Activated T-cell treated with anti-CD3 and anti-CD28 coated beads, Interleukin-2, amount 50 U/mL, for 4 hours (primary cell): ENCODE measurements at regions not wholly inside any gene's neighbourhood (a gene's known extent, or its start where the extent isn't known, plus 50 kb on each side); places are given as distances from the start of the nearest gene placed in this dataset.
"Not testable (repeated sequence)": the region's sequence is repeated elsewhere in the genome, so short reads cannot be mapped to it uniquely, and the experiment has no call there.

Experiments
- ATAC-seq, 2 donors: fragments of 200-7000 bp; cut with Tn5 transposase; one replicate each; pipeline ENCODE4 v1.10.0; 2021
- DNase-seq: peaks from one replicate; pipeline ENCODE4 v3.0.0-alpha.2; 2020
- H3K27me3 Mint-ChIP-seq: one replicate; pipeline ENCODE4 v1.8.0; 2021; ENCODE audit warnings: low read depth, mixed read lengths
- H3K36me3 Mint-ChIP-seq: one replicate; pipeline ENCODE4 v1.8.0; 2022; ENCODE audit warnings: mixed read lengths; ENCODE audit not compliant: insufficient read depth
- H3K4me1 Mint-ChIP-seq: one replicate; pipeline ENCODE4 v1.8.0; 2021; ENCODE audit warnings: low read depth, mixed read lengths
- H3K4me3 Mint-ChIP-seq: one replicate; pipeline ENCODE4 v1.8.0; 2021; ENCODE audit warnings: mild to moderate bottlenecking, moderate library complexity, mixed read lengths
- H3K9me3 Mint-ChIP-seq: one replicate; pipeline ENCODE4 v1.8.0; 2021; ENCODE audit warnings: mixed read lengths

GRCh38 chr6:8958894-8959511, 523.7 kb upstream of the SLC35B3 start:
- H3K9me3 Mint-ChIP-seq: no peaks in the 10 kb centered on the region
- no peaks in the 10 kb centered on the region for H3K27me3 Mint-ChIP-seq
- H3K36me3 Mint-ChIP-seq: no peaks in the 10 kb centered on the region
- H3K4me3 Mint-ChIP-seq: no peak overlapping the region
- no peaks in the 10 kb centered on the region for H3K4me1 Mint-ChIP-seq
- ATAC-seq: no peak
- DNase-seq: no peak

GRCh38 chr6:8953310-8953709, 518.0 kb upstream of the SLC35B3 start:
- Mint-ChIP-seq H3K36me3 (no peaks in the 10 kb centered on the region), H3K4me1 (no peaks in the 10 kb centered on the region), H3K9me3 (no peaks in the 10 kb centered on the region), H3K27me3 (peaks cover 2% of the 10 kb centered on the region), H3K4me3 (no peak overlapping the region)
- ATAC-seq (no peak), DNase-seq (no peak)

GRCh38 chr6:8948733-8949132, 513.4 kb upstream of the SLC35B3 start:
- no peak for DNase-seq
- no peak overlapping the region for H3K4me3 Mint-ChIP-seq

GRCh38 chr6:8947900-8948299, 512.6 kb upstream of the SLC35B3 start:
- no peaks in the 10 kb centered on the region for H3K36me3 Mint-ChIP-seq
- no peak for DNase-seq
- H3K9me3 Mint-ChIP-seq: no peaks in the 10 kb centered on the region
- no peaks in the 10 kb centered on the region for H3K4me1 Mint-ChIP-seq
- no peaks in the 10 kb centered on the region for H3K27me3 Mint-ChIP-seq
- no peak for ATAC-seq
- H3K4me3 Mint-ChIP-seq: no peak overlapping the region

More at GRCh38 chr6:8948733-8949132, 513.4 kb upstream of the SLC35B3 start:
- H3K4me1 Mint-ChIP-seq: no peaks in the 10 kb centered on the region
- no peak for ATAC-seq
- H3K9me3 Mint-ChIP-seq: no peaks in the 10 kb centered on the region
- no peaks in the 10 kb centered on the region for H3K36me3 Mint-ChIP-seq
- peaks cover 2% of the 10 kb centered on the region for H3K27me3 Mint-ChIP-seq

GRCh38 chr6:8944548-8944947, 509.2 kb upstream of the SLC35B3 start:
- H3K36me3 Mint-ChIP-seq: no peaks in the 10 kb centered on the region
- H3K4me1 Mint-ChIP-seq: no peaks in the 10 kb centered on the region
- H3K4me3 Mint-ChIP-seq: no peak overlapping the region
- H3K27me3 Mint-ChIP-seq: no peaks in the 10 kb centered on the region
- no peaks in the 10 kb centered on the region for H3K9me3 Mint-ChIP-seq
- ATAC-seq (no peak), DNase-seq (no peak)

GRCh38 chr6:8943073-8943472, 507.7 kb upstream of the SLC35B3 start:
- Mint-ChIP-seq H3K27me3 (no peaks in the 10 kb centered on the region), H3K4me1 (no peaks in the 10 kb centered on the region), H3K4me3 (no peak overlapping the region), H3K36me3 (no peaks in the 10 kb centered on the region), H3K9me3 (no peaks in the 10 kb centered on the region)
- no peak for DNase-seq
- ATAC-seq: no peak

GRCh38 chr6:8941577-8941976, 506.2 kb upstream of the SLC35B3 start:
- Mint-ChIP-seq H3K9me3 (no peaks in the 10 kb centered on the region), H3K4me3 (no peak overlapping the region)

GRCh38 chr6:8940356-8940755, 505.0 kb upstream of the SLC35B3 start:
- no peaks in the 10 kb centered on the region for H3K9me3 Mint-ChIP-seq
- no peaks in the 10 kb centered on the region for H3K4me1 Mint-ChIP-seq
- DNase-seq (no peak), ATAC-seq (no peak)
- H3K36me3 Mint-ChIP-seq: no peaks in the 10 kb centered on the region
- H3K4me3 Mint-ChIP-seq: no peak overlapping the region
- no peaks in the 10 kb centered on the region for H3K27me3 Mint-ChIP-seq

More at GRCh38 chr6:8941577-8941976, 506.2 kb upstream of the SLC35B3 start:
- no peaks in the 10 kb centered on the region for H3K4me1 Mint-ChIP-seq
- no peaks in the 10 kb centered on the region for H3K27me3 Mint-ChIP-seq
- no peak for ATAC-seq
- no peaks in the 10 kb centered on the region for H3K36me3 Mint-ChIP-seq
- no peak for DNase-seq

- H3K9me3 Mint-ChIP-seq: no peaks in the 10 kb centered on the region
- H3K27me3 Mint-ChIP-seq: no peaks in the 10 kb centered on the region
- no peaks in the 10 kb centered on the region for H3K36me3 Mint-ChIP-seq
Measured at GRCh38 chr6:8939615-8940014, 504.3 kb upstream of the SLC35B3 start.

GRCh38 chr6:8934318-8934717, 499.0 kb upstream of the SLC35B3 start:
- no peak overlapping the region for H3K4me3 Mint-ChIP-seq
- H3K4me1 Mint-ChIP-seq: no peaks in the 10 kb centered on the region
- H3K36me3 Mint-ChIP-seq: no peaks in the 10 kb centered on the region
- no peaks in the 10 kb centered on the region for H3K9me3 Mint-ChIP-seq
- H3K27me3 Mint-ChIP-seq: peaks cover under 1% of the 10 kb centered on the region
- DNase-seq (no peak), ATAC-seq (no peak)

More at GRCh38 chr6:8939615-8940014, 504.3 kb upstream of the SLC35B3 start:
- no peaks in the 10 kb centered on the region for H3K4me1 Mint-ChIP-seq
- H3K4me3 Mint-ChIP-seq: no peak overlapping the region
- ATAC-seq (no peak), DNase-seq (no peak)

GRCh38 chr6:8930009-8930408, 494.7 kb upstream of the SLC35B3 start:
- H3K9me3 Mint-ChIP-seq: no peaks in the 10 kb centered on the region
- DNase-seq: no peak
- no peaks in the 10 kb centered on the region for H3K36me3 Mint-ChIP-seq
- no peak overlapping the region for H3K4me3 Mint-ChIP-seq
- peaks cover 2% of the 10 kb centered on the region for H3K27me3 Mint-ChIP-seq
- ATAC-seq: no peak
- no peaks in the 10 kb centered on the region for H3K4me1 Mint-ChIP-seq

GRCh38 chr6:8920244-8920643, 484.9 kb upstream of the SLC35B3 start:
- not testable (repeated sequence) for H3K4me3 Mint-ChIP-seq, ATAC-seq, H3K4me1 Mint-ChIP-seq, H3K27me3 Mint-ChIP-seq, H3K36me3 Mint-ChIP-seq, H3K9me3 Mint-ChIP-seq, DNase-seq

GRCh38 chr6:8918196-8918595, 482.9 kb upstream of the SLC35B3 start:
- H3K4me3 Mint-ChIP-seq: no peak overlapping the region
- no peak for DNase-seq
- no peaks in the 10 kb centered on the region for H3K27me3 Mint-ChIP-seq
- no peaks in the 10 kb centered on the region for H3K36me3 Mint-ChIP-seq
- H3K9me3 Mint-ChIP-seq: peaks cover 5% of the 10 kb centered on the region
- ATAC-seq: no peak
- no peaks in the 10 kb centered on the region for H3K4me1 Mint-ChIP-seq

GRCh38 chr6:8914700-8915099, 479.4 kb upstream of the SLC35B3 start:
- Mint-ChIP-seq H3K27me3 (no peaks in the 10 kb centered on the region), H3K9me3 (peaks cover 10% of the 10 kb centered on the region), H3K36me3 (no peaks in the 10 kb centered on the region), H3K4me3 (no peak overlapping the region), H3K4me1 (no peaks in the 10 kb centered on the region)
- ATAC-seq: no peak
- DNase-seq: no peak

GRCh38 chr6:8908638-8909037, 473.3 kb upstream of the SLC35B3 start:
- DNase-seq: no peak
- Mint-ChIP-seq H3K36me3 (no peaks in the 10 kb centered on the region), H3K4me1 (no peaks in the 10 kb centered on the region), H3K27me3 (no peaks in the 10 kb centered on the region), H3K9me3 (peaks cover 8% of the 10 kb centered on the region), H3K4me3 (no peak overlapping the region)
- ATAC-seq: no peak

- H3K36me3 Mint-ChIP-seq: no peaks in the 10 kb centered on the region
- ATAC-seq (no peak), DNase-seq (no peak)
- no peak overlapping the region for H3K4me3 Mint-ChIP-seq
- H3K9me3 Mint-ChIP-seq: peaks cover 3% of the 10 kb centered on the region
- H3K27me3 Mint-ChIP-seq: no peaks in the 10 kb centered on the region
- H3K4me1 Mint-ChIP-seq: no peaks in the 10 kb centered on the region
Measured at GRCh38 chr6:8906699-8907098, 471.4 kb upstream of the SLC35B3 start.
